GM23248 (cell line): ENCODE measurements at regions not wholly inside any gene's neighbourhood (a gene's known extent, or its start where the extent isn't known, plus 50 kb on each side); places are given as distances from the start of the nearest gene placed in this dataset.

Source experiments
- DNase-seq: peaks from one replicate; pipeline ENCODE4 v3.0.0-alpha.2; 2015
- H2AFZ ChIP-seq: fragments of 200-600 bp; sonication (generic); 2 replicates; pipeline ENCODE4 v1.6.1; 2016; ENCODE audit warnings: antibody characterized with exemption
- H3F3A ChIP-seq: fragments of 200-600 bp; sonication (generic); 2 replicates; pipeline ENCODE4 v1.6.1; 2016; ENCODE audit warnings: mild to moderate bottlenecking, antibody characterized with exemption, mixed run types; ENCODE audit not compliant: insufficient read depth
- H3K27ac ChIP-seq: fragments of 200-600 bp; sonication (generic); 2 replicates; pipeline ENCODE4 v1.5.1; 2016; ENCODE audit warnings: mild to moderate bottlenecking
- H3K27me3 ChIP-seq: fragments of 200-600 bp; sonication (generic); replicated peaks from 2 replicates; pipeline ENCODE4 v1.6.1; 2016; ENCODE audit warnings: mild to moderate bottlenecking; ENCODE audit not compliant: insufficient read depth
- H3K36me3 ChIP-seq: fragments of 200-600 bp; sonication (generic); 2 replicates; pipeline ENCODE4 v1.6.1; 2016; ENCODE audit warnings: low read depth, mild to moderate bottlenecking
- H3K4me1 ChIP-seq: fragments of 200-600 bp; sonication (generic); 2 replicates; pipeline ENCODE4 v1.6.1; 2016; ENCODE audit warnings: mild to moderate bottlenecking; ENCODE audit not compliant: insufficient read depth
- H3K4me2 ChIP-seq: fragments of 200-600 bp; sonication (generic); one replicate; pipeline ENCODE4 v1.6.1; 2016; ENCODE audit warnings: mild to moderate bottlenecking; ENCODE audit not compliant: unreplicated experiment
- H3K4me3 ChIP-seq: fragments of 200-600 bp; sonication (generic); 2 replicates; pipeline ENCODE4 v1.5.1; 2016; ENCODE audit warnings: mild to moderate bottlenecking
- H3K79me2 ChIP-seq: fragments of 200-600 bp; sonication (generic); 2 replicates; pipeline ENCODE4 v1.6.1; 2016; ENCODE audit warnings: mild to moderate bottlenecking; ENCODE audit not compliant: insufficient read depth
- H3K9ac ChIP-seq: fragments of 200-600 bp; sonication (generic); 2 replicates; pipeline ENCODE4 v1.6.1; 2016; ENCODE audit warnings: mild to moderate bottlenecking
- H3K9me2 ChIP-seq: fragments of 200-600 bp; sonication (generic); 2 replicates; pipeline ENCODE4 v1.6.1; 2016; ENCODE audit warnings: mixed run types, mild to moderate bottlenecking, moderate library complexity; ENCODE audit not compliant: insufficient read depth
- H3K9me3 ChIP-seq: fragments of 200-600 bp; sonication (generic); one replicate; pipeline ENCODE4 v1.6.1; 2017; ENCODE audit warnings: low read depth
- H4K20me1 ChIP-seq: fragments of 200-600 bp; sonication (generic); 2 replicates; pipeline ENCODE4 v1.6.0; 2016; ENCODE audit not compliant: insufficient read depth
- EZH2 ChIP-seq: fragments of 200-600 bp; sonication (generic); IDR thresholded peaks from 2 replicates; pipeline ENCODE4 v1.6.1; 2018; ENCODE audit warnings: antibody characterized with exemption, mild to moderate bottlenecking; ENCODE audit not compliant: insufficient read depth, poor library complexity, severe bottlenecking
- EZH2phosphoT487 ChIP-seq: fragments of 200-600 bp; sonication (generic); IDR thresholded peaks from 2 replicates; pipeline ENCODE4 v1.6.1; 2018; ENCODE audit warnings: antibody characterized with exemption, moderate library complexity, mild to moderate bottlenecking, low read depth; ENCODE audit not compliant: insufficient read depth
- WGBS, 2 experiments: methylation state at CpG; one replicate each; pipeline ENCODE4 v1.1.6; 2015 to 2017; ENCODE audit warnings: low lambda C conversion rate in 2 of 2, low coverage in 1 of 2; ENCODE audit errors: missing lambda C conversion rate in 2 of 2; 5-methylcytosine and 5-hydroxymethylcytosine counted together
- in situ Hi-C: fragments of 300-500 bp; cut with MboI; formaldehyde crosslinking; loops from 2 replicates; pipeline ENCODE4 v1.15.0; 2020

GRCh38 chr9:14453286-14453685, 139.3 kb upstream of the NFIB start:
- DNase-seq: no peak
- Histone ChIP-seq H3F3A (no peaks in the 10 kb centered on the region), H3K79me2 (no peaks in the 10 kb centered on the region), H2AFZ (no peak overlapping the region), H3K9ac (no peak overlapping the region), H3K27ac (no peak overlapping the region), H4K20me1 (no peaks in the 10 kb centered on the region), H3K4me1 (no peaks in the 10 kb centered on the region), H3K27me3 (0 out of 2 replicates have a peak, but pooled peaks cover 17% of the 10 kb centered on the region), H3K9me2 (no peaks in the 10 kb centered on the region), H3K9me3 (no peaks in the 10 kb centered on the region), H3K4me2 (no peak overlapping the region), H3K4me3 (no peak overlapping the region), H3K36me3 (no peaks in the 10 kb centered on the region)
- TF ChIP-seq EZH2: no peak
- no peak for TF ChIP-seq EZH2phosphoT487
- in situ Hi-C loops: no loop called here

GRCh38 chr9:14452539-14452938, 138.6 kb upstream of the NFIB start:
- H2AFZ ChIP-seq: no peak overlapping the region
- no peak overlapping the region for H3K27ac ChIP-seq
- H3K9ac ChIP-seq: no peak overlapping the region
- no peaks in the 10 kb centered on the region for H4K20me1 ChIP-seq
- no peaks in the 10 kb centered on the region for H3F3A ChIP-seq
- no peaks in the 10 kb centered on the region for H3K9me2 ChIP-seq
- no peaks in the 10 kb centered on the region for H3K4me1 ChIP-seq
- WGBS, 2 experiments: 0% methylated on average over 1 of the region's 1 CpG
- H3K4me2 ChIP-seq: no peak overlapping the region
- no peak overlapping the region for H3K4me3 ChIP-seq
- no peak for TF ChIP-seq EZH2
- no peak for TF ChIP-seq EZH2phosphoT487
- 0 out of 2 replicates have a peak, but pooled peaks cover 17% of the 10 kb centered on the region for H3K27me3 ChIP-seq
- in situ Hi-C loops: no loop called here
- H3K36me3 ChIP-seq: no peaks in the 10 kb centered on the region
- H3K79me2 ChIP-seq: no peaks in the 10 kb centered on the region
- DNase-seq: no peak
- no peaks in the 10 kb centered on the region for H3K9me3 ChIP-seq

GRCh38 chr9:14451949-14452348, 138.0 kb upstream of the NFIB start:
- TF ChIP-seq EZH2phosphoT487 (no peak), EZH2 (no peak)
- H3K36me3 ChIP-seq: no peaks in the 10 kb centered on the region
- in situ Hi-C loops: no loop called here
- no peaks in the 10 kb centered on the region for H4K20me1 ChIP-seq
- no peaks in the 10 kb centered on the region for H3K9me2 ChIP-seq
- no peak overlapping the region for H2AFZ ChIP-seq
- no peaks in the 10 kb centered on the region for H3K4me1 ChIP-seq
- no peak overlapping the region for H3K27ac ChIP-seq
- no peaks in the 10 kb centered on the region for H3K9me3 ChIP-seq
- H3F3A ChIP-seq: no peaks in the 10 kb centered on the region
- H3K4me3 ChIP-seq: no peak overlapping the region
- no peaks in the 10 kb centered on the region for H3K79me2 ChIP-seq
- DNase-seq: no peak
- 0 out of 2 replicates have a peak, but pooled peaks cover 17% of the 10 kb centered on the region for H3K27me3 ChIP-seq
- H3K9ac ChIP-seq: no peak overlapping the region
- no peak overlapping the region for H3K4me2 ChIP-seq
- WGBS, 2 experiments: 50 to 57% methylated on average over 4 of the region's 4 CpGs

- Histone ChIP-seq H3K27me3 (0 out of 2 replicates have a peak, but pooled peaks cover 9% of the 10 kb centered on the region), H3F3A (no peaks in the 10 kb centered on the region), H2AFZ (no peak overlapping the region), H4K20me1 (no peaks in the 10 kb centered on the region), H3K36me3 (no peaks in the 10 kb centered on the region), H3K79me2 (no peaks in the 10 kb centered on the region), H3K9me2 (no peaks in the 10 kb centered on the region), H3K9me3 (no peaks in the 10 kb centered on the region), H3K4me3 (no peak overlapping the region), H3K9ac (no peak overlapping the region), H3K4me1 (no peaks in the 10 kb centered on the region), H3K27ac (no peak overlapping the region), H3K4me2 (no peak overlapping the region)
- no peak for DNase-seq
- no peak for TF ChIP-seq EZH2phosphoT487
- 41 to 48% methylated on average over 3 of the region's 3 CpGs for WGBS, 2 experiments
- in situ Hi-C loops: no loop called here
Observed at GRCh38 chr9:14447103-14447502, 133.2 kb upstream of the NFIB start.

- TF ChIP-seq EZH2phosphoT487 (no peak), EZH2 (no peak)
- Histone ChIP-seq H3K4me1 (no peaks in the 10 kb centered on the region), H3K4me2 (no peak overlapping the region), H3F3A (no peaks in the 10 kb centered on the region), H3K9me2 (no peaks in the 10 kb centered on the region), H4K20me1 (no peaks in the 10 kb centered on the region), H3K79me2 (no peaks in the 10 kb centered on the region), H2AFZ (no peak overlapping the region), H3K9ac (no peak overlapping the region), H3K27me3 (0 out of 2 replicates have a peak, but pooled peaks cover 5% of the 10 kb centered on the region), H3K27ac (no peak overlapping the region), H3K36me3 (no peaks in the 10 kb centered on the region), H3K9me3 (no peaks in the 10 kb centered on the region), H3K4me3 (no peak overlapping the region)
- in situ Hi-C loops: no loop called here
- no peak for DNase-seq
- WGBS, 2 experiments: 77 to 81% methylated on average over 3 of the region's 3 CpGs
Observed at GRCh38 chr9:14445946-14446345, 132.0 kb upstream of the NFIB start.
